22Rv1 (cell line): ENCODE measurements at regions not wholly inside any gene's neighbourhood (a gene's known extent, or its start where the extent isn't known, plus 50 kb on each side); places are given as distances from the start of the nearest gene placed in this dataset.

Experiments
- H3K27ac ChIP-seq: fragments of 450-650 bp; 2 replicates; pipeline ENCODE4 v1.5.1; 2017
- ZFX ChIP-seq: fragments of 450-650 bp; IDR thresholded peaks from 2 replicates; pipeline ENCODE4 v1.6.1; 2017; ENCODE audit warnings: antibody characterized with exemption, borderline replicate concordance
- TF ChIP-seq, protein P1 (sequence below): fragments of 450-650 bp; IDR thresholded peaks from 2 replicates; pipeline ENCODE4 v1.5.1; 2017; ENCODE audit warnings: mild to moderate bottlenecking

DNA sequence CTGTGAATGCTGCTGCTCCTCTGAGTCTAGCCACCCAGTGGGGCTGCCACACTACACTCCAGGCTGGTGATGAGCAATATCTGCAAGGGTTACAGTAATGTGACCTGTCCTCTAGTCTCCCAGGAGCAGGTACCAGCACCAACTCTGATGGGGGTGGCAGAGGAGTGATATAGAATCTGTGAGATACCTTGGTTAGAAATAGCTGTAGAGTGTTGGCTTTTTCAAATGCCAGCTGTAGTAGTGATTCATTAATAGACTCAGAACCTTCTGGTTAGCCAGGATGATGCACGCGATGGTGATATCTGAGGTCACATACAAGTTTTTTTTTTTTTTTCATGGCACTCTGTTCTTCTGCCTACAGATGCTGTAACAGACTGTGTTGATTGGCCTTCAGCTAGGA, 757.1 kb downstream of the INHBA start:
- TF ChIP-seq, protein P1, sequence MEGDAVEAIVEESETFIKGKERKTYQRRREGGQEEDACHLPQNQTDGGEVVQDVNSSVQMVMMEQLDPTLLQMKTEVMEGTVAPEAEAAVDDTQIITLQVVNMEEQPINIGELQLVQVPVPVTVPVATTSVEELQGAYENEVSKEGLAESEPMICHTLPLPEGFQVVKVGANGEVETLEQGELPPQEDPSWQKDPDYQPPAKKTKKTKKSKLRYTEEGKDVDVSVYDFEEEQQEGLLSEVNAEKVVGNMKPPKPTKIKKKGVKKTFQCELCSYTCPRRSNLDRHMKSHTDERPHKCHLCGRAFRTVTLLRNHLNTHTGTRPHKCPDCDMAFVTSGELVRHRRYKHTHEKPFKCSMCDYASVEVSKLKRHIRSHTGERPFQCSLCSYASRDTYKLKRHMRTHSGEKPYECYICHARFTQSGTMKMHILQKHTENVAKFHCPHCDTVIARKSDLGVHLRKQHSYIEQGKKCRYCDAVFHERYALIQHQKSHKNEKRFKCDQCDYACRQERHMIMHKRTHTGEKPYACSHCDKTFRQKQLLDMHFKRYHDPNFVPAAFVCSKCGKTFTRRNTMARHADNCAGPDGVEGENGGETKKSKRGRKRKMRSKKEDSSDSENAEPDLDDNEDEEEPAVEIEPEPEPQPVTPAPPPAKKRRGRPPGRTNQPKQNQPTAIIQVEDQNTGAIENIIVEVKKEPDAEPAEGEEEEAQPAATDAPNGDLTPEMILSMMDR, result no peak
- no peak for TF ChIP-seq ZFX
- no peak overlapping the region for H3K27ac ChIP-seq

DNA sequence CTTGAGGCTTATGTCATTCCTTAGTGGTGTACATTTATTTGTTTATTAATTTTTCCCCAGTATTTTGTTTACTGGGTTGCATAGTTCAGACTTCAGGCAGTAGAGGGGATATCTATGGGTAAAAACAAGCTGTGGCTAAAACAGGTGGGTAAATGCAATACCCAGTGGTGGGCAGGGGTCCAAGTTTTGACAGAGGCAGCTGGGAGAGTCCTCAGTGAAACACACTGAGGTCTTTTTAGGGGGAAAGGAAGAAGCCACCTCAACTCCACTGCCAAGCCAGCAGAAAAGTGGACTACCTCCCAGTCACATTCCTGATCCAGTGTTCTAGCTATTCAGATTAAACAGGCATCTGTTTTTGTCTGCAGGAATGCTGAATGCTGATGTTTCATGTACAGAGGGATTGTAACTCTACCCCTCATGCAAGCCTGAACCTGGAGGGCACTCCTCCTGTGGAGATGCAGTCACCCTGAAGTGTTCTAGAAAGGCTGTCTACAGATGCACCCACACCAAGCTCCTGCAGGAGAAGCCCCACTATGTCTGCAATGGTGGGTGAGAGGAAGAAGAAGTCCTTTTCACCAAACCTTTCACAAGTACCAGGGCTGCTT, 757.8 kb downstream of the INHBA start:
- no peak for TF ChIP-seq ZFX
- TF ChIP-seq, protein P1, result no peak
- no peak overlapping the region for H3K27ac ChIP-seq

DNA sequence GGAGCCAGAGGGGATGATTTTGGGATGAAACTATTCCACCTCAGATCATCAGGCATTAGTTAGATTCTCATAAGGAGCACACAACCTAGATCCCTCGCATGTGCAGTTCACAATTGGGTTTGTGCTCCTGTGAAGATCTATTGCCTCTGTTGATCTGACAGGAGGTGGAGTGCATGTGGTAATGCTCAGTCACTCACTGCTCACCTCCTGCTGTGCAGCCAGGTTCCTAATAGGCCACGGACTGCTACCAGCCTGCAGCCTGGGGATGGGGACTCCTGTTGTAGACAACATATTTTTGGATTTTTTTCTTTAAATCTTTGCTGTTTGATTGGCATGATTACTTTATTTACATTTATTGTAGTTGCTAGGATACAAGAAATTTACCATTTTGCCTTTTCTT, 765.0 kb downstream of the INHBA start:
- no peak for TF ChIP-seq ZFX
- TF ChIP-seq, protein P1, result no peak
- H3K27ac ChIP-seq, result no peak overlapping the region

DNA sequence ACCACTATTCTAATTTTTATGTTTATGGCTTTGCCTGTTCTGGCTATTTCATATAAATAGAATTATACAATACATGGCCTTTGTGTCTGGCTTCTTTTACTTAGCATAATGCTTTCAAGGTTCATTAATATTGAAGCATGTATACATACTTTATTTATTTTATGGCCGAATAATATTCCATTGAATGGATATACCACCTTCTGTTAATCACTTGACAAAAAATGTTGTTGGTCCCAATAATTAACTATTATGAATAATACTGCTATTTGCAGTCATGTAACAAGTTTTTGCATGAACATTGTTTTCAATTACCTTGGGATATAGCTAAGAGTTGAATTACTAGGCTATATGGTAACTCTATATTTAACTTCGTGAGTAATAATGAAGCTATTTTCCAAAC, 767.5 kb downstream of the INHBA start:
- no peak for TF ChIP-seq ZFX
- TF ChIP-seq, protein P1, result no peak
- H3K27ac ChIP-seq, result no peak overlapping the region

DNA sequence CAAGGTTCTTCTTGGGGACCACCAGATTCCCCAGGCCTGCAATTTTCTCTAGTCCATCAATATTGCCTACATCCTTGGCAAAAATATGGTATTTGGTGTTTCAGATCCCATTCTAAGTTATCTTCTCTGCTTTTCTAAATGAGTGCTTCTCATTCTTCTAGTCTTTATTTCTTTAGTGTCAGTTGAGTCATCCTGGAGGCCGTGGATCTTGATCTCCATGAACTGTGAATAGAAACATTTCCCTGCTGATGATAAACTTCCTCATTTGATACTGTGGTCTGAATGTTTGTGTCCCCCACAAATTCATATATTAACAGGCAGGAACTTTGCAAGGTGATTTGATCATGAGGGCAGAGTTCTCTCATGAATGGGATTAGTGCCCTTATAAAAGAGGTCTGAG, 779.3 kb downstream of the INHBA start:
- TF ChIP-seq ZFX, result no peak
- TF ChIP-seq, protein P1, result no peak
- H3K27ac ChIP-seq, result no peak overlapping the region

DNA sequence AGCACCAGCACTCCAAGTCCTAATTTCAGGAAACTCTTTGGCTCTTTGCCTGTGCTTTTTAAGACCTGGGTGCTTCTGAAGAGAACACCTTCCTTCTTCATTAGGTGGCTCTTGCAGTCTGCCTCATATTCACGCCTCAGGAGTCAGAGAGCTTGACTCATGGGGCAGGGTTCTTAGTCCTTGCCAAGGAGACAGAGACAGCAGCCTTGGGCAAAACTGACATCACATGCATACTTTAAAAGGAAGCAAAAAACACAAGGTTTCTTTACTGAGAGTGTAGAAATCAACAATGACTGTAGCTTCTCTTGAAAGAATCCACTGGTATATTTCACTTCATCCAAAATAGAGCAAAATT, 780.6 kb downstream of the INHBA start:
- no peak for TF ChIP-seq ZFX
- TF ChIP-seq, protein P1, result no peak
- H3K27ac ChIP-seq, result no peak overlapping the region

DNA sequence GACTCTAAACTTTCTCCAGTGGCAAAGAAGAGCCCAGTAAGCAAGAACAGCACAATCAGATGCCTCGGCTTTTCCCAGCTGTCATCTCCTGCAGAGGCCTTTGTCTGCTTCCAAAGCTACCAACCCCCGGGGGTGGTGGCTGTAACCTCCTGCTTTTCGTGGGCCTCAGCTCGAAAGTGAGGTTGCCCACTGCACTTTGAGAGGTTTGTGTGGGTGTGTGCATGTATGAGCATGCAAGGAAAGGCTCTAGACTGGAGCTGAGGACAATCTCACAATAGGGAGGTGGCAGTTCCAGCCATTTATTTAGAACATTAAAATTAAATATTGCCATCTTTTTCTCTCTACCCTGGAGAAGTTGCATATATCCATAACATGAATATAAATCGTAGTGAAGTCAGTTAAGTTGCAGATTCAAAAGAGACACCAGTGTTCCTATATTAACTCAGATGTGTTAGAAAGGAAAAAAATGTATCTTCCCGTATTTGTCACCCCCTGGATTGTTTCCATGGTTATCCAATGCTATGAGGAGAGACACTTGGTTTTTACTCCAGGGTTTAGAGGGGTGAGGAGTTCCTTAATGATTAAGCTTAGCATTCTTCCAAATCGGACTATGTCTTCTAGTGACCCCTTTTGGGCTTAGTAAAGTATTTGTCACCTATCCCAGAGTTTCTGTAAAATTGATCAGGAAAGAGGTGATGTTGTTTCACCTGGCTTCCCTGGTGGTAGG, 781.1 kb downstream of the INHBA start:
- H3K27ac ChIP-seq, result no peak overlapping the region
- TF ChIP-seq ZFX, result no peak
- TF ChIP-seq, protein P1, result no peak
